Spinal cord (tissue), 9 donors: ENCODE measurements at regions not wholly inside any gene's neighbourhood (a gene's known extent, or its start where the extent isn't known, plus 50 kb on each side); places are given as distances from the start of the nearest gene placed in this dataset.

ENCODE experiments used
- DNase-seq, 6 donors: peaks; one replicate each; pipeline versions ENCODE4 v3.0.0 to v3.0.0-alpha.2; 2013 to 2015; ENCODE audit warnings: low spot score in 6 of 6, low read depth in 4 of 6
- H3K27ac ChIP-seq: one replicate; pipeline ENCODE4 v1.5.1; 2013; ENCODE audit warnings: low read depth, low read length, control low read depth
- H3K27me3 ChIP-seq: one replicate; pipeline ENCODE4 v1.6.1; 2013; ENCODE audit warnings: low read length; ENCODE audit not compliant: control insufficient read depth, insufficient read depth
- H3K36me3 ChIP-seq: one replicate; pipeline ENCODE4 v1.6.1; 2013; ENCODE audit warnings: low read length; ENCODE audit not compliant: control insufficient read depth, insufficient read depth
- H3K4me1 ChIP-seq: one replicate; pipeline ENCODE4 v1.6.1; 2013; ENCODE audit warnings: low read length; ENCODE audit not compliant: control insufficient read depth, insufficient read depth
- H3K4me3 ChIP-seq: one replicate; pipeline ENCODE4 v1.5.1; 2013; ENCODE audit warnings: low read depth, low read length, control low read depth
- H3K9me3 ChIP-seq: one replicate; pipeline ENCODE4 v1.6.1; 2013; ENCODE audit warnings: low read length; ENCODE audit not compliant: control insufficient read depth, insufficient read depth
- WGBS: methylation state at CpG from one replicate; pipeline ENCODE4 v1.1.5; 2013; ENCODE audit warnings: missing lambda C conversion rate; ENCODE audit not compliant: insufficient coverage; 5-methylcytosine and 5-hydroxymethylcytosine counted together
- donor health status: healthy.

DNA sequence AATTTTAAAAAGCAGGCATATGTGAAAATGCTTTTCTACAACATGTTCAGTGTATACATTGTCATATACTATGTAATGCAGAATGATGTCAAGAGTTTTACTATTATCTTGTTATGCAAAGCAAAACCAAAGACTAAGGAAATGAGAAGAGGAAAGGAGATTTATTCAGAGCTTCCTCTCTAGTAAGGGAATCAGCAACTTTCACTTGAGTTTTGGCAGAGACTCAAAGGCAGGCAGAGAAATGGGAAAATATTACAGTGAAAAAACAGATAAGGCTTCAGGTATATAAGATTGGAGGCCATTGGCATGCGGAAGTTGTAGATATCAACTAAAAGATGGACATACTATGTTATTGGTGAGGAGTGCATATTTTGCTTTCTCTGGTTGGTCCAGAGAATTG, 512.0 kb upstream of the PCDH20 start:
- Histone ChIP-seq H3K27ac (no peak overlapping the region), H3K4me1 (no peaks in the 10 kb centered on the region), H3K4me3 (no peak overlapping the region), H3K9me3 (peaks cover 3% of the 10 kb centered on the region), H3K27me3 (no peaks in the 10 kb centered on the region), H3K36me3 (no peaks in the 10 kb centered on the region)
- DNase-seq: no peak
- WGBS: 83% methylated on average over 1 of the region's 1 CpG

DNA sequence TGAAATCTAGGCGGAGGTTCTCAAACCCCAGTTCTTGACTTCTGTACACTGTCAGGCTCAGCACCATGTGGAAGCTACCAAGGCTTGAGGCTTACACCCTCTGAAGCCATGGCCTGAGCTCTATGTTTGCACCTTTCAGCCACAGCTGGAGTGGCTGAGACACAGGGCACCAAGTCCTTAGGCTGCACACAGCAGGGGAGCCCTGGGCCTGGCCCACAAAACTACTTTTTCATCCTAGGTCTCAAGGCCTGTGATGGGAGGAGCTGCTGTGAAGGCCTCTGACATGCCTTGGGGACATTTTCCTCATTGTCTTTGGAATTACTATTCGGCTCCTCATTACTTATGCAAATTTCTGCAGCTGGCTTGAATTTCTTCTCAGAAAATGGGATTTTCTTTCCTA, 503.2 kb upstream of the PCDH20 start:
- Histone ChIP-seq H3K9me3 (peaks cover 3% of the 10 kb centered on the region), H3K36me3 (no peaks in the 10 kb centered on the region), H3K27me3 (no peaks in the 10 kb centered on the region), H3K4me3 (no peak overlapping the region), H3K27ac (no peak overlapping the region), H3K4me1 (no peaks in the 10 kb centered on the region)
- WGBS: 100% methylated on average over 1 of the region's 2 CpGs
- DNase-seq: no peak

DNA sequence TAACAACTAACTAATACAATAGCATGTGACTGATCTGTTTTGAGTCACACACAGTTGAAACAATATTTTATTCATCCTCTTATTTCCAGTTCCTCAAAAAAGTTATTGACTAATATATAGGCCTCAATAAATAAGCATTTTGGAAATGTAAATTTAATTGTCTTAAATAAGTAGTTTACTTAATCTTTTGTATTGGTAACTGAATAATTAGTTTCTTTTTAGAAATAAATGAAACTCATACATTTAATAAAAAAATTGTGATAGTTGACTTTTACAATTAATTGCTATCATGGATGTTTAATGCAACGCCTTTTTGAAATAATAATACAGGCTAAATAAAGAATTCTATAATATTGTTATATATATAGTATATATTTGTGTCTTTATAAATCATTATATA, 500.8 kb upstream of the PCDH20 start:
- Histone ChIP-seq H3K27ac (no peak overlapping the region), H3K27me3 (no peaks in the 10 kb centered on the region), H3K4me1 (no peaks in the 10 kb centered on the region), H3K36me3 (no peaks in the 10 kb centered on the region), H3K4me3 (no peak overlapping the region), H3K9me3 (no peaks in the 10 kb centered on the region)
- no peak for DNase-seq
- no CpG with 5 or more reads among the region's 1 CpG for WGBS

DNA sequence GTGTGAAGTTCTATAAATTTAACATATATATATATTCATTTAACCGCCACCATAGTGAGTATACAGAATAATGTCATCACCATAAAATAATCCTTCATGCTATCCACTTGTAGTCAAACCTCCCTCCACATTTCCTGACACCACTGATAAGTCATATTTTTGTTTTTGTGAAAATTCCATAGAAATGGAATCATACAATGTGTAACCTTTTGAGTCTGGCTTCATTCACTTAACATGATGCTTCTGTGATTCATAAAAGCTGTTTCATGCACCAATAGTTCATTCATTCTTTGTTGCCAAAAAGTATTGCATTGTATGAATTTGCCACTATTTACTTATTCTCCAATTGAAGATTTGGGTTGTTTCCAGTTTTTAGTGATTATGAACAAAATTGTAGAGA, 497.5 kb upstream of the PCDH20 start:
- Histone ChIP-seq H3K4me1 (no peaks in the 10 kb centered on the region), H3K9me3 (no peaks in the 10 kb centered on the region), H3K27me3 (no peaks in the 10 kb centered on the region), H3K36me3 (no peaks in the 10 kb centered on the region), H3K4me3 (no peak overlapping the region), H3K27ac (no peak overlapping the region)
- DNase-seq: no peak
- no CpG with 5 or more reads among the region's 1 CpG for WGBS

DNA sequence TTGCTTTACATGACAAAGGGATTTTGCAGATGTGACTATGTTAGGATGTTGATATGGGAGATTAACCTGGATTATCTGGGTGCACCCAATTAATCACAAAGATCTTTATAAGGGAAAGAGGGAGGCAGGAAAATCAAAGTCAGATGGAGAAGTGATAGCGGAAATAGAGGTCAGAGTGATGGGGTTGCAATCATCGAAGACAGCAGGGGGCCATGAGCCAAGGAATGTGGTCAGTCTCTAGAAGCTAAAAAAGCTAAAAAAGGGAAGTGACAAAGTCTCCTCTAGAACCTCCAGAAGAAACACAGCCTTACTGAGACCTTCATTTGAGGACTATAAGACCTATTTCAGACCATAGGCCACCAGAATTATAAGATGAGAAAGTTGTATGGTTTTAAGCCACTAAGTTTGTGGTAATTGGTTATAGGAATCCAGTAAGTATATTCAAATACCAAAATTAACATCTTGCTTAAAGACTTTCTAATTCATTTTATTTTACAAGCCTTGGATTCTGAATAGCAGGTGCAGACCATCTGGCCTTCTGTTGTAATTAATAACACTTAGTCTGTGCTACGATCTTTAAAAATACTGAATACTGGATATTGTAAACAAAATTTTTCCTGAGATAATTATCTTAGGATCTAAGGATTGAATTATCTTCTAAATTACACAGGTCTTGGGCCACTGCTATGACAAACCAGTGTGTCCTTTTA, 493.4 kb upstream of the PCDH20 start:
- no peaks in the 10 kb centered on the region for H3K36me3 ChIP-seq
- no peaks in the 10 kb centered on the region for H3K4me1 ChIP-seq
- H3K27me3 ChIP-seq: no peaks in the 10 kb centered on the region
- no peak overlapping the region for H3K4me3 ChIP-seq
- WGBS: 100% methylated on average over 1 of the region's 3 CpGs
- no peak overlapping the region for H3K27ac ChIP-seq
- no peaks in the 10 kb centered on the region for H3K9me3 ChIP-seq
- peak in 1 of 6 donors; percentile 19 for DNase-seq

DNA sequence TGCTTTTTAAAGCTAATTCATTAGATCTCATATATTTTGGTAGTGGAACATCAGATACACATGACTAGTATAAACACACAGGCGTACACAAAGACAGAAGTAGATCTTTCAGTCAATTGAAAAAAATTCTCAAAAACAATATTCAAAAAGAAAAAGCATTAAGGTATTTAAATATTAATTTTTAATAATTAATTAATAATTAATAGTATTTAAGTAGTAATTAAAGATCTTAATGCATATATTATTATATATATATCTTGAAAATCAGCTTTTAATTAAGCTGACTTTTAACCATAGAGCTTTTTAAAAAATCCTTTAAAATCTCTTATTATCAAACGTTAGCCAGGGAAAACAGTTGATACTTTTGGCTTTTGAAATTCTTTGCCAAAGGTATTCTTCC, 489.4 kb upstream of the PCDH20 start:
- Histone ChIP-seq H3K27me3 (no peaks in the 10 kb centered on the region), H3K27ac (no peak overlapping the region), H3K36me3 (no peaks in the 10 kb centered on the region), H3K4me1 (no peaks in the 10 kb centered on the region), H3K4me3 (no peak overlapping the region), H3K9me3 (no peaks in the 10 kb centered on the region)
- no CpG with 5 or more reads among the region's 2 CpGs for WGBS
- no peak for DNase-seq

DNA sequence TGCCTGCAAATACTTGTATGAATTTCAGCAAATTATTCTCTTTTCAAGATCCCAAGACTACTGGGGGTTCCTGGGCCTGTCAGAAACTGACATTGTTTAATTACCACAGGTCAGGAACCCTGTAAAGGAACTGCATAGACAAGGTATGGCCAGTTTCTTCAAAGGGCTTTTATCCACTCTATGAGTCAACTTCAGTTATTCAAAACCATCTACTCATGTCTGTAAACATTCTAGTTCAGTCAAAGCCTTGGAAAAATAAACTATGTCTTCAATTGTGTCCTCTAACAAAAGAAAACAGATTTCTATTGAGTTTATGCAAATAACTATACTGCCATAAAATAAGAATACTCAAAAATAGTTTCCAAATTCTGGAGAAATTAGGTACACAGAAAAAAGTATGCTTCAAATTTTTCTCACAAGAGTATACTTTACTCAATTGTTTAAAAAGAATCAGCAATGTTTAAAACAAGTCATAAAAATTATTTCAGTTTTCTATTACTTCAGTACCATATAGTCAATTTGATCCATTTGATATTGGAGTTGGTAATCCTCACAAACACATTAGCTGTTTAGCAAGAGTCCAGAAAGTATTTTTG, 486.4 kb upstream of the PCDH20 start:
- H3K4me3 ChIP-seq: no peak overlapping the region
- no peak overlapping the region for H3K27ac ChIP-seq
- no peaks in the 10 kb centered on the region for H3K27me3 ChIP-seq
- H3K9me3 ChIP-seq: no peaks in the 10 kb centered on the region
- H3K4me1 ChIP-seq: no peaks in the 10 kb centered on the region
- no peaks in the 10 kb centered on the region for H3K36me3 ChIP-seq
- no peak for DNase-seq

DNA sequence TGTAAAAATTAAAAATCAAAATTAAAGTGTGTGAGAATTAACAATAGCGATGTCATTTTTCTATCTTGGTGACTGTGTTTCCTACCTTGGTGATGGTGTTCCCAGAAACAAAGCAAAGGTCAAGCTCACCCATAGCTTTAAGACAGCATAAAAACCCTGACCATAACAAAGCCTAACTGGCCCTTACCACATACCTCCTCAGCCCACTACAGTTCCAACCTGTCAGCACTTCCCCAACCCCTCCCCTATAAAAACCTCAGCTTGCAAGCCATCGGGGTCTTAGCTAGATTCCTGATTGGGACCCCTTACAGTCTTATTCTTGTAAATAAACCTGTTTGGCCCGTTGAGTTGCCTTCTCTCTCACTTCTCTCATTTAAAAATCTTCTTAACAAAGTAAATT, 484.4 kb upstream of the PCDH20 start:
- Histone ChIP-seq H3K27me3 (no peaks in the 10 kb centered on the region), H3K4me1 (no peaks in the 10 kb centered on the region), H3K36me3 (no peaks in the 10 kb centered on the region), H3K4me3 (no peak overlapping the region), H3K27ac (no peak overlapping the region), H3K9me3 (no peaks in the 10 kb centered on the region)
- 20% methylated on average over 2 of the region's 3 CpGs for WGBS
- DNase-seq: no peak

DNA sequence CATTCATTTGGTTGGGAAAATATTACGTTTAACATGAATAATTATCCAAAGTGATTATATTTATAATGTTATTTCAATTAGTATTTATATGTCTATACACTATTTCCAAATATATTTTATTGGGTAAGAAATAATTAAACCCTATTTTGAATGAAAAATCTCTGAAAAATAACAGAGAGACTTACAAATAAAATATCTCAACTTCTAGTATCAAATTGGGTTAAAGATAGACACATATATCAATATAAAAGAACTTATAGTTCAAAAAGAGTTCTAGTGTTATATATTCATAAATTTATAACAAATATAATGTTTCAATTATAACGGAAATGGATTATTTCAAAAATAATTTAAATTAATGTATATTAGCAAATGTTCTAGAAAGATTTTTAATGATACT, 482.6 kb upstream of the PCDH20 start:
- H3K9me3 ChIP-seq: no peaks in the 10 kb centered on the region
- DNase-seq: no peak
- no peaks in the 10 kb centered on the region for H3K4me1 ChIP-seq
- H3K36me3 ChIP-seq: no peaks in the 10 kb centered on the region
- H3K27me3 ChIP-seq: no peaks in the 10 kb centered on the region
- H3K27ac ChIP-seq: no peak overlapping the region
- WGBS: no CpG with 5 or more reads among the region's 2 CpGs
- no peak overlapping the region for H3K4me3 ChIP-seq

DNA sequence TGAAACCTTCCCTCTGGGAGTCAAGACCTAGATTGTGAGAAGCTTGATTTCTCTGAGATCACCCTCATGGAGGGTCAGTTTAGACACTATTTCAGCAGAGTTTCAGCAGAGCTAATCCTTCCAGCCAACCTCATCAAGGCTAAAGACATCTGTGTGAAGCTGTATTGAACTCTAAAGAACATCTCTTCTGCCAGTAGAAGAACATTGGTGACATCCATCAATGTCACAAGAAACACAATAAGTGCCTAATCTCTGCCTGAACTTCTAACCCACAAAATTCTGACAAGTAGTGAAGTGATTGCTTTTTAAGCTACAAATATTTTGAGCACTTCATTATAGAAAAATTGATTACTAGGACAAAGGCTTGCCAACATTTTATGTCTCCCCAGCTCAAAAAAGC, 475.8 kb upstream of the PCDH20 start:
- no peaks in the 10 kb centered on the region for H3K4me1 ChIP-seq
- H3K36me3 ChIP-seq: no peaks in the 10 kb centered on the region
- H3K9me3 ChIP-seq: no peaks in the 10 kb centered on the region
- H3K4me3 ChIP-seq: no peak overlapping the region
- no peaks in the 10 kb centered on the region for H3K27me3 ChIP-seq
- no peak for DNase-seq
- no peak overlapping the region for H3K27ac ChIP-seq
